ENCODE measurements at regions not wholly inside any gene's neighbourhood (a gene's known extent, or its start where the extent isn't known, plus 50 kb on each side); places are given as distances from the start of the nearest gene placed in this dataset.
"Not testable (repeated sequence)": the region's sequence is repeated elsewhere in the genome, so short reads cannot be mapped to it uniquely, and the experiment has no call there.

- no peak for DNase-seq (ENCODE audit: low read depth)
- H3K4me3 ChIP-seq (ENCODE audit: low read depth, low read length) = no peak overlapping the region
Observed at GRCh38 chr7:114795475-114795874, 126.4 kb upstream of the MDFIC start.

DNA sequence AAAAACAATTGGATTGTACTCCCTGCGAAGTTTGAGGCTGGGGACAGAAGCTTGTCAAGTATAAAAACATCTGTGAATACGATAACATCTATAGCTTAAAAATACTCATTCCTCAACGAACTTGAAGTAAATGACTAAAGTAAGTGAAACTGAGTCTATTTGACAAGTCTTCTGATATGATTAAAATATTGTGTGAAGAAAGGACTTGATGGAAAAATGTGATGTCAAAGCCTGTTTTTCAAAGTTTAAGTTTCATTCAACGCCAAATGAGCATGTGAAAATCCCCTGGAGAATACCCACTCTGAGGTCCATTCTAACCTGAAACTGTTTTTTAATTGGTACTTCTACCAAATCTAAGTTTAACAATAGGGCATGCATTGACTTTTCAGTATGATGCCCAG, 122.3 kb upstream of the MDFIC start:
- no peak for DNase-seq (ENCODE audit: low read depth)
- H3K4me3 ChIP-seq (ENCODE audit: low read depth, low read length) = no peak overlapping the region

GRCh38 chr7:114802632-114803031, 119.3 kb upstream of the MDFIC start:
- H3K4me3 ChIP-seq (ENCODE audit: low read depth, low read length) = no peak overlapping the region
- DNase-seq (ENCODE audit: low read depth) = no peak

GRCh38 chr7:114806590-114807162, 115.2 kb upstream of the MDFIC start:
- H3K4me3 ChIP-seq (ENCODE audit: low read depth, low read length) = no peak overlapping the region
- DNase-seq (ENCODE audit: low read depth) = no peak

GRCh38 chr7:114812570-114812969, 109.3 kb upstream of the MDFIC start:
- DNase-seq (ENCODE audit: low read depth) = no peak
- H3K4me3 ChIP-seq (ENCODE audit: low read depth, low read length) = no peak overlapping the region

GRCh38 chr7:114813624-114814023, 108.3 kb upstream of the MDFIC start:
- no peak for DNase-seq (ENCODE audit: low read depth)
- no peak overlapping the region for H3K4me3 ChIP-seq (ENCODE audit: low read depth, low read length)

DNA sequence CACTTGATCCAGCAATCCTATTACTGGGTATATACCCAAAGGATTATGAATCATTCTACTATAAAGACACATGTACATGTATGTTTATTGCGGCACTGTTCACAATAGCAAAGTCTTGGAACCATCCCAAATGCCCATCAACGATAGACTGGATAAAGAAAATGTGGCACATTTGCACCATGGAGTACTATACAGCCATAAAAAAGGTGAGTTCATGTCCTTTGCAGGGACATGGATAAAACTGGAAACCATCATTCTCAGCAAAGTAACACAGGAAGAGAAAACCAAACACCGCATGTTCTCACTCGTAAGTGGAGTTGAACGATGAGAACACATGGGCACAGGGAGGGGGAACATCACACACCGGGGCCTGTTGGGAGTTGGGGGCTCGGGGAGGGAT, 104.9 kb upstream of the MDFIC start:
- not testable (repeated sequence) for DNase-seq (ENCODE audit: low read depth); H3K4me3 ChIP-seq (ENCODE audit: low read depth, low read length)

- peak; percentile 51 for DNase-seq (ENCODE audit: low read depth)
- no peak overlapping the region for H3K4me3 ChIP-seq (ENCODE audit: low read depth, low read length)
Observed at GRCh38 chr7:114818501-114818900, 103.4 kb upstream of the MDFIC start.

- peak; percentile 99 for DNase-seq (ENCODE audit: low read depth)
Observed at GRCh38 chr7:114819616-114820362, 102.1 kb upstream of the MDFIC start.

GRCh38 chr7:114821030-114821900, 100.6 kb upstream of the MDFIC start:
- no peak for DNase-seq (ENCODE audit: low read depth)
- H3K4me3 ChIP-seq (ENCODE audit: low read depth, low read length) = no peak overlapping the region

More at GRCh38 chr7:114819616-114820362, 102.1 kb upstream of the MDFIC start:
- no peak overlapping the region for H3K4me3 ChIP-seq (ENCODE audit: low read depth, low read length)

- DNase-seq (ENCODE audit: low read depth) = no peak
- H3K4me3 ChIP-seq (ENCODE audit: low read depth, low read length) = no peak overlapping the region
Observed at GRCh38 chr7:114822131-114822530, 99.8 kb upstream of the MDFIC start.

- DNase-seq (ENCODE audit: low read depth) = no peak
- H3K4me3 ChIP-seq (ENCODE audit: low read depth, low read length) = no peak overlapping the region
Observed at GRCh38 chr7:114822844-114823243, 99.0 kb upstream of the MDFIC start.

GRCh38 chr7:114823290-114823689, 98.6 kb upstream of the MDFIC start:
- peak; percentile 35 for DNase-seq (ENCODE audit: low read depth)

DNA sequence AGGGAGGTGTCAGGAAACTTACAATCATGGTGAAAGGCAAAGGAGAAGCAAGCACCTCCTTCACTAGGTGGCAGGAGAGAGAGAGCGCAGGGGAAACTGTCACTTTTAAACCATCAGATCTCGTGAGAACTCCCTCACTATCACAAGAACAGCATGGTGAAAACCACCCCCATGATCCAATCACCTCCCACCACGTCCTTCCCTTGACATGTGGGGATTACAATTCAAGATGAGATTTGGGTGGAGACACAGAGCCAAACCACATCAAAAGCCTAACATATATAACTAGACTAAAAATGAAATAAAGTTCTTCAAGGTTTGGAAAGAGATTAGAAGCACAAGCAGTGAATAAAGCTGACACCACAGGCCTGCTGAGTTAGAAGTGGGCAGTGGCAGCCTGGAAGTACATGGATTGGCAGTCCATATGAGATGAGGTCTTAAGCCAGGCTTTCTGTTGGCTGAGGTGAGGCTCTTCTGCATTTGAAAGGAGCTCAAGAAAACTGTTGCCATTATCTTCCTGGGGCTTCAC, 96.4 kb upstream of the MDFIC start:
- no peak overlapping the region for H3K4me3 ChIP-seq (ENCODE audit: low read depth, low read length)
- no peak for DNase-seq (ENCODE audit: low read depth)

More at GRCh38 chr7:114823290-114823689, 98.6 kb upstream of the MDFIC start:
- no peak overlapping the region for H3K4me3 ChIP-seq (ENCODE audit: low read depth, low read length)

GRCh38 chr7:114830952-114831351, 90.9 kb upstream of the MDFIC start:
- no peak for DNase-seq (ENCODE audit: low read depth)
- H3K4me3 ChIP-seq (ENCODE audit: low read depth, low read length) = no peak overlapping the region

- no peak overlapping the region for H3K4me3 ChIP-seq (ENCODE audit: low read depth, low read length)
- no peak for DNase-seq (ENCODE audit: low read depth)
Observed at GRCh38 chr7:114832906-114833595, 88.8 kb upstream of the MDFIC start.

DNA sequence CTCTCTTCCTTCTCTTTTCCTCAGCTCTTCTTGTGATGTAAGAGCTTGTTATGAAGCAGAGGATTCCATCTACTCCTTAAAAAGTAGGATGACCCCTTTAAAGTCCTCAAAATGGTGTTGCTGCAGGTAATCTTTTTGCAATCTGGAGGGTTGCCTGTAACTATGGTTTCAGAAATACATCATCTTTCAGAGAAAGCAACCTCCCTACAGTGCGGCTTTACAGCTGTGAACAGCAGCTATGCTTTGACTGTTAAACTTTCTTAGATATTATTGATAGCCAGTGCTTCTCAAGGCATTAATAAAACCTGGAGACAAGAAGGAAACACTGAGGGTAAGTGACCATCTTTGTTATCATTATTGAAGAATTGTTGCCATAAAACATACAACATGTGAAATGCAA, 86.6 kb upstream of the MDFIC start:
- no peak for DNase-seq (ENCODE audit: low read depth)
- no peak overlapping the region for H3K4me3 ChIP-seq (ENCODE audit: low read depth, low read length)

GRCh38 chr7:114835861-114836260, 86.0 kb upstream of the MDFIC start:
- H3K4me3 ChIP-seq (ENCODE audit: low read depth, low read length) = no peak overlapping the region

GRCh38 chr7:114842551-114843065, 79.3 kb upstream of the MDFIC start:
- no peak overlapping the region for H3K4me3 ChIP-seq (ENCODE audit: low read depth, low read length)
- DNase-seq (ENCODE audit: low read depth) = no peak

More at GRCh38 chr7:114835861-114836260, 86.0 kb upstream of the MDFIC start:
- DNase-seq (ENCODE audit: low read depth) = no peak
